ENCODE measurements at regions not wholly inside any gene's neighbourhood (a gene's known extent, or its start where the extent isn't known, plus 50 kb on each side); places are given as distances from the start of the nearest gene placed in this dataset.

DNA sequence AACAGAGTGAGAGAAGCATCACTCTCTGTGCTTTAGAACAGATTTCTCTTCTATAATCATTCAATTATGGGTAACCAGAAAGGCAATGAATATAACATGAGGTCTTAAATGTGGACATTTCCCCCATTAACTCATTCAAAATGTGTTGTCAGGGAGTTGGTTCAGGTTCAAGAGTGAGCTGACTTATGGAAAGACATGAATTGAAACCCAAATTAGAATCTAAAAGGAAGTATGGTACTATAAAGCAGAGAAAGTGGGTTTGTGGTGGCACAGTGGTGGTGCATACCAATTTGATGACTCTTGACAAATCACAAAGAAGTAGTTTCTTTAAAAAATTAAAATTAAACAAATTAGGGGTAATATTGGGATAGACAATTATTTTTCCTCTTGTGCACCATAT, 114.6 kb upstream of the MEOX2 start:
- no peak for DNase-seq

DNA sequence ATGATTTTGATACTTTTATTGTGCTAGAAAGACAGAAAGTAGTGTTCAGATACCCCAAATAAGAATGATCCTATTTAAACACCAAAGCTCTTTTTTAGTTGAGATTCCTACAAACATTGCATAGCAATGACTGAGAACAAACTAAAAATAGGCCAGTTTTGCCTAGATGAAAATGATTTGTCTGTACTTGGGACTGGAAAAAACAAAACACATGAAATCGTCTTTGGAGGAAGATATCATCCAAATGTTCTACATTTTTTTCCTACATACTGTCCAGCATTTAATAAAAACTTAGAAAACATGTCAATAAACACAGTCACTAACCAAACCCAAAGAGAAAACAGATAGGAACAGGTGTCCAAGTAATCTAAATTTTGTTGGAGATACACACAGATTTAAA, 111.6 kb upstream of the MEOX2 start:
- DNase-seq = no peak

DNA sequence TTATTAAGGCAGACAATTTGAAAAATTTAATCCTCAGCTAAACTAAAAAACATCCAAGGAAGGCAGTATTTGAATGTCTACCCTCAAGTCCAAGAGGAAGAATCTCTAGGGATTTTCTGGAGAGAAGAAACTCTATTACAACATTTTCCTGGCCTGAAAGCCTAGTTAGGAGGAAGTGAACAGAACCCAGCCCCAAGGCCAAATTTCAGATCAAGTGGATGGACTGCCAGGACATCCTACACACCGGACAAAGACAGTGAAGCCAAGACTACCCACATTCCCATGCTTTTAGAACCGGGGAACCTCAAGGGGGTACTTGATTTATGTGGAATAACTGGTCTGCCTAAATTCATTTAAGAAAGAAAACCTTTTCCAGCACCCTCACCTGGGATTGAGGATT, 108.9 kb upstream of the MEOX2 start:
- no peak for DNase-seq

DNA sequence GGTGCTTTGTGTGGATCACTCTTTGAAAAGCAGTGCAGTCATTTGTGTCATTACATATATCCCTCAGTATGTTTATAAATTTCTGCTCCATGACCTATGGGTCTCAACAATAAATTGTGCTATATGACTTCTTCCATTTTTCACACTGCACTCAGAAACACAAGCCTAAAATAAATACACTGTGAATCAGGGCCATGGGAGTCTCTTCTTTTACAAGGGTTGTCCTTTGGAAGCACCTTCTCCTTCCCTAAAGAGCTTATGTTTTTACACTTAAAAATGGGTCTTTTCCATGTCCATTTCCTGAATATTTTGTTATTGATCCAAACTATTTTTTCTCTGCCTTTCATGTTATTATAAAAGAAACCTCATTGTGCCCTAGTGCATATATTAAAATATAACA, 108.3 kb upstream of the MEOX2 start:
- DNase-seq = no peak

DNA sequence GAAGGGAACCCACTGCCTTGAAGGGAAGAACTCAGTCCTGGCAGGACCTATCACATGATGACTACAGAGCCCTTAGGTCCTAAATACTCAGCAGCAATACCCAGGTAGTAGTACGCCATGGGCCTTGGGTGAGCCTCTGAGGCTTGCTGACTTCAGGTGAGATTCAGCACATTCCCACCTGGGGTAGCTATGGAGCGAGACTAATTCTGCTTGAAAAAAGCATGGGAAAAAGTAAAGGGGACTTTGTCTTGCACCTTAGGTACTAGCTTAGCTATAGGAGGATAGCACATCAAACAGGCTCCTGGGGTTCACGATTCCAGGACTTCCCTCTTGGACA, 98.2 kb upstream of the MEOX2 start:
- DNase-seq = no peak

DNA sequence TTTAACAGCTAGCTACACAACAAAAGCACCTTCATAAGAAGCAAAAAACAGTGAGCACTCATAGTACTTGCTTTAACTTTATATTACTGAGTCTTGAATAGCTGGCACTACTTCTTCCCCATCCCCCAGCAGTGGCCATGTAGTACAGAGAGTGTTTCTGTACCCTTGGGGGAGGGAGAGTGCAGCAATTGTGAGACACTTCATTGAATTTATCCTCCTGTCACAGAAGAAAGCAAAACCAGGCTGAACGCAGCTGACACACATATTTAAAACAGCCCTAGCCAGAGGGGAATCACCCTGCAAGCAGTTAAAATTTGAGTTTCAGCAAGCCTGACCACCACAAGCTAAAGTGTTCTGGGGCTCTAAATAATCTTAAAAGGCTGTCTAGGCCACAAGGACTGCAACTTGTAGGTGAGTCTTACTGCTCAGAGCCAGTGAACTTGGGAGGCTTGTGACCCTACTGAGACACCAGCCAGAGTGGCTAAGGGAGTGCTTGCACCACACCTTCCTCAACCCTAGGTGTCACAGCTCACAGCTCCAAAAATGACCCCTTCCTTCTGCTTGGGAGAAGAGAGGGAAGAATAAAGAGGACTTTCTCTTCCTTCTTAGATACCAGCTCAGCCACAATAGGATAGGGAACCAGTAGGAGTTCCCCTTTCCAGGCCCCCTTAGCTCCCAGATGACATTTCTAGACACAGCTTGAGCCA, 97.7 kb upstream of the MEOX2 start:
- no peak for DNase-seq

DNA sequence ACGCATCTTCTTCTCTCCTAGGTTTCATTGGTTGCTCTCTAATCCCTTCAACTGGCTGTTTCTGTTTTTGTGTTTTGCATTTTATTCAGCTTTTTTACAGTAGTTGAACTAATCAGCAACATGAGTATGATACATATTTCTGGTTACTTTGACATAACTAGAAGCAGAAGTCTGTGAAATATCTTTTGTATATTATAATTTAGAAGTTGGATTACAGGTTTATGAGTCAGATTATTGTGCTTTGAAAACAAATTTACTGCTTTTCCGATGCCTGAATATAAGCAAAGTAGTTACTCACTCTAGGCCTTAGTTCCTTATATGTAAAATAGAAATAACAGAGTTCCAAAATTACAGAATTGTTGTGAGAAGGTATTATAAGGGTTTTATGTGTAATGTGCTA, 96.2 kb upstream of the MEOX2 start:
- DNase-seq = no peak

DNA sequence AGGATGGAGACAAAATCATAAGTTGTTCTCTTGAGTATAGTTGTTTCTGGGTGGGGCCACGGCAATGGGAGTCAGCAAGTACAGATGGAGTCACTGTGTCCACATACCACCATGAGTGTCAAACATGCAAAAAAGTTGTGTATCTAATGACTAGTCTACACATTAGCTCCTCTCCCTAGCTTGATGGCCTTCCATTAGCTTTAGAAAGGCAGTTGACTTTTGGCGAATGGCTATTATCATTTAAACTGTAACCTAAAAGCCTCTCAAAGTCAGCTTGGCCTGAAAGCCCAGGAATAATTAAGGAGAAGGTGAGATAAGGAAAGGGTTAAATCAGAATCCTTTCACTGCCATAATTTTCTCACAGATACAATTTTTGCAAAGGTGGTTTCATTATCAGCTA, 95.5 kb upstream of the MEOX2 start:
- no peak for DNase-seq

DNA sequence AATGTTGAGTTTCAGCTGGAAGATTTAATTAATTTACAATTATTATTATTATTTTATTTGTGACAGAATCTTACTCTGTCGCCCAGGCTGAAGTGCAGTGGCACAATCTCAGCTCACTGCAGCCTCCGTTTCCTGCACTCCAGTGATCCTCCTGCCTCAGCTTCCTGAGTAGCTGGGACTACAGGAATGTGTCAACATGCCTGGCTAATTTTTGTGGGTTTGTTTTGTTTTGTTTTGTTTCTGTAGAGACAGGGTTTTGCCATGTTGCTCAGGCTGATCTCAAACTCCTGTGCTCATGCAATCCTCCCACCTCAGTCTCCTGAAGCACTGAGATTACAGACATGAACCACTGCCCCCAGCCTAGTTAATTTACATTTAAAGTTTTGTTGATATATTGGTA, 93.8 kb upstream of the MEOX2 start:
- no peak for DNase-seq

DNA sequence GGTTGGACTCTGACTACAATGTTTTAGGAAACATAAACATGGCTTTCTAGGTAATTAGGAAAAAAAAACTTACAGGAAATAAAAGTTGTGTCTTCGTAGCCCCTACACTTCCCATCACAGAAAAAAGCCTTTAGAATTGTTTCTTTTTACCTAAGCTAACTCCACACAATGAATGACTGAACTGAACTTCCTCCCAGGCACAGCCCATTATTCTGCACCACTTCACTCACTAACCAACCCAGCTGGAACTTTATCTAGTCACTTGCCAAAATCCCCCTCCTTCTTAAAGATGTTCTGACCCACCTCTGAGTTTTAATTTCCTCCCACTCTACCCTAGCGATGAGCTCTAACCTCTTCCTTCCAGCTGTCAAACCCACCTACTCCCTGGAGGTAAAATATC, 91.7 kb upstream of the MEOX2 start:
- DNase-seq = no peak

DNA sequence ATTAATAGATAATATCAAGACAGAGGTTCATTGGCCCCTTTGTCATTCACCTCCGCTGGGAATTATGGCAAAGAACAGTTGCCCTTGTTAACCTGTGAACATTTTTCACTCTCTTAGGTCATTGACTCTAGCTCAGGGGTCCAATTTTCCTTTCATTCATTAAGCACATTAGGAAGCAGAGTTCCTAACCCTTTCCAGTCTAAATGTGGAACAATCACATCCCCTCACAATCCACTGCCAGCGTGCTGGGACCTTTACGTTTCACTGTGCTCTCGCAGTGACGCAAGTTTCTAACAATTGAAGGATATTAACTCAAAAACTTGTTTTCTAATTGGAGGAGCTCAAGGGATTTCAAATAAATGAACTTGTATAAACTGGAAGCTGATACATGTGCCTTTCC, 79.3 kb upstream of the MEOX2 start:
- no peak for DNase-seq

DNA sequence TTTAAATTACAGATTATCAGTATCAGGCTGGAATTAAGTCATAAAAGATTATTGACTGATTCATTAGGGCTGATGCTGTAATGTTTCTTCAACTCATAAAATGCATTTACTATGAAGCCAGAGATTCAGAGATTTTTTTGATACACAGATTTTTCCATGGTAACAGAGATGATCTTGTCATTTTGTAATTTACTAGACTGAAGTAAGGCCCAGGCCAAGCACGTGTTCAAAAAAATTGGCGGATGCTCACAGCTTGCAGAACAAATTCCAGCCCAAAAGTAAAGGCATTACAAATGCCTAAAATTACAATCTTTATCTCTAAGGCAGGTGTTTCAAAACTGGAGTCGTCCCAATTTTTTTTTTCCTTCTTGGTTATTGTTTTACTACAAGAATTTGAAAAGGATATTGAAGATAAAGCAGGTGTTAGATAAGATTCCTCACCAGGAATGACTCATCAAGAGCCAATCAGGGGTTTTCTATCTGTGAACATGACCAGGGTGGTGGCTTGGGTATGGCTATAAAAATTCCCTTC, 78.4 kb upstream of the MEOX2 start:
- DNase-seq = no peak

DNA sequence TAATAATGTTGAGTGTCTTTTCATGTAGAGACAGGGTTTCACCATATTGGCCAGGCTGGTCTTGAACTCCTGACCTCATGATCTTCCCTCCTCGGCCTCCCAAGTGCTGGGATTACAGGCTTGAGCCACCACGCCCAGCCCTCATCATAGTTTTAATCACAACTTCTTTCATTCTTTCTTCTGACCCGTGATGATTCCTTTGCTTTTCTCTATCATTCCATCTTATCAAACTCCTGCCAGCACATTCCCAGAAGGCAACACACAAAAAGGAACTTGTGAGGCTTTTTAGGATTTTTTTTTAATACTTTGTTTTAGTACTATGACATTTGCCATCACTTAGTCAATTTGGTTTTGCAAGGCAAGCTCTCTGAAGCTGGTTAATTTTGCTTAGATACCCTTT, 77.5 kb upstream of the MEOX2 start:
- DNase-seq = no peak

DNA sequence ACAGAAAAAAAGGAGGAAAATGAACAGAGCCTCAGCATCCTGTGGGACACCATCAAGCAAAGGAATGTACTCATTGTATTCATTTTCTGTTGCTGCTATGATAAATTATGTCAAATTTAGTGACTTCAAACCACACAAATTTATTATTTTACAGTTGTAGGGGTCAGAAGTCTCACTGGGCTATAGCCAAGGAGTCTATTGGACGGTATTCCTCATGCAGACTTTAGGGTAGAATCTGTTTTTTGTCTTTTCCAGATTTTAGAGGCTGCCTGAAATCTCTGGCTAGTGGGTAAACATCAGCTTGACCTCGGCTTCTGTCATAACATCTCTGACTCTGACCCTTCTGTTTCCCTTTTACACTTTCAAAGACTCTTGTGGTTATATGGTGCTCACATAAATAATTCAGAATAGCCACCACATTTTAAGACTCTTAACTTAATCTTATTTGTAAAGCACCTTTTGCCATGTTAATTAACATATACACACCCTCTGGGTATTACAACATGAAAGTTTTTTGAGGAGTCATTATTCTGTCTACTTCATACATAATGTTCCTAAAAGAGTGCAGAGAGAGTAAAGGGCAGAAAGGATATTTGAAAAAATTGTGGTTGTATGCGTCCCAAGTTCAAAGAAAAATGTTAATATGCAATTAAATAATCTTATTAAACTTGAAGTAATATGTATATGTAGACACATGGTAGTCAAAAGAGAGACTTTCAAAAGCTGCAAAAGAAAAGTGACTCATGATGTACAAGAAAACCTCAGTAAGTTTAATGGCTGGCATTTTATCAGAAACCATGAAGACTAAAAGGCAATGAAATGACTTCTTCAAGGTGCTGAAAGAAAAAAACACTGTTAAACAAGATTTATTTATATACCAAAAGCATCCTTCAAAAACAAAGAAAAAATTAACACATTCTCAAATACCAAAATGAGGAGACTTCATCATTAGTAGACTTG, 70.8 kb upstream of the MEOX2 start:
- DNase-seq = no peak

DNA sequence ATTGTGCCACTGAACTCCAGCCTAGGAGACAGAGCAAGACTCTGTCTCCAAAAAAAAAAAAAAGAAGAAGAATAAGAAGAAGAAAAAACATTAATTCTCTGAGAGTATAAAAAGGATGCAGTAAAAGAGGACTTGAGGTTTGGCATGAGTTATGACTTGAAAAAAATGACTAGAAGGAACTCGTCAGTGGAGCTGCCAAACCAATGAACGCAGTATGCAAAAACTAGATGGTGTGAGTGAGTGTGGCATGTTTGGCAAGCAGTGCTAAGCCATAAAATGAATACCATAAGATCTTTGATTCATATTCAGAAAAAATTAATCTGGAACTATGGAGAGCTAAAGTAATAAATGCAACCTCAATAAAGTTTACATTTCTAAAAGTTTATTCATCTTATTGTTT, 68.6 kb upstream of the MEOX2 start:
- no peak for DNase-seq

DNA sequence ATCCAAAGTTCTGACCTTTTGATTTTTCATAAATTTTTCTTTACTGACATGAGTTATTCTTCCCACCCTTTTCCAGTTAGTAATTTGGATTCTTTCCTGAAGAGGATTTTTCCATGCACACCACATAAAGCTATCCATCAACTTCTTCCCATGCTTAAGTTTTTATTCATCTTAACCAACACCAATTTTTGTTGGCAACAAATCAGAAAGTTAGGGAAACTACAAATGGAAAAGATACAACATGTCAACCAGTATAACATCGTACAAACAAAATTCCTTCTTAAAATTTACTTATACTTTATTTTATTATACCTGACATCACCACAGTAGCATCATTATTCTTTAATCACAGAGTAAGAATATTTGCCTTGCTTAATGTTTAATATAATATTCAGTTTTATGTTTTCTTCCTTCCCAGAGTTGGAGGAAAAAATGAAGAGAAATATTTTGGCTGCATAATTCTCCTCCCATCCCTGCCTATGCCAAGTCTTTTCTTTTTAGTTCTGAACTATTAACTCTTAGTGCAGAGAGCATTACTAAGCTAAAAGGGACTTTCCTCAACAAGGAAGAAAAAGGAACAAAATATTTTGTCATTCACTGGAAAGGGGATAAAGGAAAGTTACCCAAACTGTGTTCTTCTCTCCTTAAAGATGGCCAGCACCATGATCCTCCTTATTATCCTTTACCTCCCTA, 67.5 kb upstream of the MEOX2 start:
- DNase-seq = no peak

DNA sequence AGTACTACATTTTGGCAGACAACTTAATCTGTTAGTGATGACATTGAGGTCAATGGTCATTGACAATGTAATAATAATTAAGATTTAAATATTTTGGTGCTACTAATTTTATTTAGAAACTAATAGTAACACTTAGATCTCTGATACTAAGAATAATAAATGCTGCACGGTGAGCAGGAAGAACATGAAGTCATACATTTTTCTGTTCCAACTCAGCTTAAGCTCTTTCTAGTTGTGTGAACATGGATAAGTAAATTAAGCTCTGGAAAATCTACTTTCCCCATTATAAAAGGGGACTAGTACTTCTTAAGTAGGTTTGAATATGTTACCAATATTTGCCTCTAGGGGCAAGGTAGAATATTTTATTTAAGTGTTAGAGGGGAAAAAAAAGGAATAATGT, 65.9 kb upstream of the MEOX2 start:
- DNase-seq = no peak

DNA sequence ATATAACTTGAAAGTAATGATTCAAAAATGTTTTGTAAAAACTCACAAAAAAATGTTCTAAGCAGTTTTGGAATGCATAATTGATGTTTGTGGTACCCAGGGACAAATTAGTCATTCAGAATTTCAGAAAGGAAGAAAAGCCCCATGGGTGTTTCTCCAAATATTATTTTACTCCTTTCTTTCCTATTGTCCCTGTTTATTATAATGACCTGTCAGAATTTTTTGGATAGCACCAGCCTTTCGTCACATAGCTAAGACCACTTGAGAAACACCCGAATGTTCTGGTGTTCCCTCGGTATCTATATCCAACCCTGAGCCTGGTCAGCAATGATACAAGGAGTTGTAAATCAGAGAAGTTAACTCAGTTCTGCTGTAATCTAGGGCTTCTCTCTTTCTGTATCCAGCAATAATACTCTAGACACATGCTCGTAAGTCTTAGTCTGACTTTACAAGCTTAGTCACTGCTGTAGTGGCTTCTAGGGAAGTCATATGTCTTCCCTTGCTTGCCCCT, 64.8 kb upstream of the MEOX2 start:
- no peak for DNase-seq

DNA sequence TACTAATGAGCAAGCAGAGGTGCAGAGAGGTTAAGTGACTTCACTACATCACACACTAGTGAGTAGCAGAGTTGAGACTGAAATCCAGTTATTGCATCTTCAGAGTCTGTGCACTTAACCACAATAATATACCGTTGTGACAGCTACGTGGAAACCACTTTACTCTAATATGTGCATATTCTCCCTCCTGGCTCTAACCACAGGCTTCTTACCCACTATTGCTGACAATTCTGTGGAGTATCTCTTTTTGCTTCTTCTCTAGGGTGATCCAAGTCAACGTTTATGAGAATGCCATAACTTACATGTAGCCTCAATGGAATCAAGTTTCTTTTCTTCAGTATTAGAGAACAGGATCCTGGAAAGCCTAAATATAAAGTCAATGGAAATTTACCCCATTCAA, 64.2 kb upstream of the MEOX2 start:
- no peak for DNase-seq

DNA sequence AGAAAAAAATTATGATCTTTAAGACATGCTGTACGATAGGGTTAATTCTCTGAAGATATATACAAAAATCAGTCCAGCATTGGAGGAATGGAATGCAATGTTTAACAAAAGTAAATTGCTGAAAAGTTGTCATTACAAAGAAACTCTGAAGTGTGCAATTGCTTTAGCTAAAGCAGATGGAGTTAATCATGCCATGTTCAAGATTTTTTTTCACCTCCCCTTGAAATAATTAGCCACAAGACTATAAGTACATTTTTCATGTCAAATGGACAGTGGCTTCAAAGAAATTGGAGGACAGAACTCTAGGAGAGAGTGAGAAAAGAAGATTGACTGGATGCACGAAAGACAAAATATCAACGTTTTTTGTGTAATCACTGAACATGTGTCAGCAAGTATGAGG, 63.1 kb upstream of the MEOX2 start:
- no peak for DNase-seq

DNA sequence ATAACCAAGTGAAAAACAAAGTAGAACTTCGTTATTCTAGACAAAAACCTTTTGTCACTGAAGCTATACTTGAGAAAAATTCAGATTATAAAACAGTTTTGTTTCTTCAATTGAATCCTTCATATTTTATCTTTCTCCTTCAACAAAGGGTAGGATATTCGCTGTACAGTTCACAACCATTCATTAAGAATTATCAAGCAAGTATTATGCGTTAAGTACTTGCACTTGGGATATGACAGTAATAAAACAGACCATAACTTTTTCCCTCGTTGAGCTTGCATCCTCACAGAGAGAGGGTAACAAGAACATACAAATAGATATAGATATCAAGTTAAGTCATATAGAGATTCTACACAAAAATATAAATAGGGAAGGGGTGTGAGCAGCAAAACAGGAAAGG, 61.2 kb upstream of the MEOX2 start:
- DNase-seq = no peak

DNA sequence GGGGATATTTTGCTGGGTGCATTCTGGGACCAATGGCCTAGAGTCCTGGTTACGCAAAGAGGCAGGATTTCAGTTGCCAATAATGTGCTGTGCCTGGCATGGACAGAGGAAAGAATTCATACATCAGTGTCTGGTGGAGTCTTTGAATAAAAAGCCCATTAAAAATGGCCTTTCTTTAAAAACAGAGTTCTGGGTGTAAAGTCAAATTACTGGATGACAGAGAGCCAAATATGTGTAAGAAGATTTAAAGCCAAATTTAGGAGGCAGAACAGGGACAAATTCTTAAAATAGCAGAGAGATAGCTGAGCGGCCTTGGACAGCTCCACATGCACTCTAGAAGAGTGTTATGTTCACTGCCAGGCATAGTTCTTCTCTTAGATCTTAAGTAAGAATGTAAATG, 60.8 kb upstream of the MEOX2 start:
- no peak for DNase-seq

DNA sequence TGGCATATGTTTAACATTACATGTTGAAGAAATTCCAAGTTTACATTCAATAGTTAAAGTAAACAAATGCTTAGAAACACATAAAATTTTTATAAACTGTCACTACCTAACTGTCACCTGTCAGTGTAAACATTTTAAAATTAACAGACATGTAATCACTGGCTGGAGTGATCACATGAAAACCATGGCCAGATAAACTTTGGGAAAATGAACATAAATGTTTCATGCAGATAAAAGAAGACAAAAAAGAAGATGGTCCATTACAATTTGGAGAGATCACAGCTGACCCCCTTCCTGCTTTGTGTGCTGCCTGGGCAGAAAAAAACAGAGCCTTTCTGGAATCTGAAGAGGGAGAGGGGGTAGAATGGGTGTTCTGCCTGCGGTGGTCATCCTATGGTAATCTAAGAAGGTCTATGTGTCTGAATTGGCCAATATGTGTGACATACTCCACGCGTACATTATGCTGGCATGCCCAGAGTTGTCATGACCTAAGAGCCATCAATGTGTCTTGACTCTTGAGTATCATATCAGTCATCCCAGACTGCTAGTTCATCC, 57.5 kb upstream of the MEOX2 start:
- DNase-seq = no peak
